ENCODE measurements at regions not wholly inside any gene's neighbourhood (a gene's known extent, or its start where the extent isn't known, plus 50 kb on each side); places are given as distances from the start of the nearest gene placed in this dataset.

DNA sequence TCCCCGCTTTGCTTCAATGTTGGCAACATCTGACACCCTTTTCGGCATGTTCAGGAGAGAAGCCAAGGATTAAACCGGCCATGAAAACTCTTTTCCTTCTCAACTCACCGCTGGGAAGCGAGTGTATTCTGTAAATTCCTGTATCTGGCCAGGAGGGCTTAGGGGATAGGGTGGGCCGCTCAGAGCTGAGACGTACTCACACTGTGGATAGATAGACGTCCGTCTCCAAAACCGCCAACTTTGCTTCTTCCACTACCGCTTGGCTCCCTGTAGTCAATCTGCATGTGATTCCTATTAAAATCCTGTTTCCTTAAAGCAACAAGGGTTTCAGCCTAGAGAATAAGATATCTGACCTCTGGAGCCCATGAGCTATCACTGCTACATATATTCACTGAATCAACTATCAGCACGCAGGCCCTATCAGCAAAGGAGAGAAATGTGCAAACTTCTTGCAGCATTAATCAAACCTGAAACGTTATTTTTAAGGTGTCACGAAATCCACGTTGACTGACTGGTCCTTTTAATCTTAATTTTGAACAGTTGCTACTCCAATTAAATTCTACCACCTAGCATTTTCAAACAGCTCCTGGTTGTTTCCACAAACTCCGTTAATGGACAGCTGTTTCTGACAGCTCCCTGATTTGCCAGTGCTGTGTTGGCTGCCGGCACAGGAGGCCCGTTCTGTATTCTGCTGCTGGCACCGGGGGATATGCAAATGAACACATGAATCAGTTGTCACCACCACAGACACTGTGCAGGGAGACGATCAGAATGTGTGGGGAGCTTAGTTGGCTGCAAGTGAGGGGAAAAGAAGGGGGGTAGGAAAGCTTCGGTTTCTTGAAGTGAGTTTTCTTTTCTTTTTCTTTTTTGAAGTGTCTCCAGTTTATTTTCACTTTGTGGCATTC lies 438.9 kb upstream of the ARRDC4 start:
- DNase-seq, result no peak

GRCh38 chr15:97522347-97522746 lies 438.2 kb upstream of the ARRDC4 start:
- DNase-seq, result no peak

DNA sequence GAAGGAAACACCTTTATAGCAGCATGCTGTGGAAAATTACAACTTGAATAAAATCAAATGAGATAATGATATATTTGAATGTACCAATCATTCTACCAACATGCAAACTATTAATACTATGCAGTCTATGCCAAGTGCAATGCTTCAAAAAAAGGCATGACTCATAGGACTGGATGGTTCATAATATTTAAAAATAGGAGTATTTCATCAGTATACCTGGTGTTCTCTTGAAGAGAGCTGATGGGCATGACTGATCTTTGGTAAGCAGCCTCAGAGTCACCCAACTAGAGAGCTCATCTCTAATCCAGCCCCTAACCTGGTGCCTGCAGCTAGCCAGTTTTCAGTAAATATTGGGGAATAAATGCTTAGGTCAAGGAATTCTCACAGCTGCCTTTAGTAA lies 434.7 kb upstream of the ARRDC4 start:
- DNase-seq, result no peak

DNA sequence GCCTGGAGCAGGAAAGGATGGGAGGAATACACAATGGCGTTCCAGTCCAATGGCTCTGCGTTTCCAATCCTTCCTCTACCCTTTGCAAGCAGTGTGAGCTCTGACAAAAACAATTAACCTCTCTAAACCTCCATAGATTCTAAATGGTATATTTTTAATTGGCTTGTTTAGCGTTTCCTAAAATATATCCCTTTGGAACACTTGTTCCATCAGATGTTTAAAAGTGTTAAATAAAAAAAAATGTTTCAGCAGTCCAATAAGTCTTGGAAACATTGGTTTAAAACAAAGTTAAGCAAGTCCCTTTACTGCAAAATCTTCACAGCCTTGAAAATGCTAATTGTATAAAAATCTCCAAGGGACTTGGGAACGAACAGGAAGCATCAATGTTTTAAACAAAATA lies 432.3 kb upstream of the ARRDC4 start:
- DNase-seq, result no peak

- DNase-seq, result no peak
These were observed 414.7 kb upstream of the ARRDC4 start for GRCh38 chr15:97545799-97546198.

DNA sequence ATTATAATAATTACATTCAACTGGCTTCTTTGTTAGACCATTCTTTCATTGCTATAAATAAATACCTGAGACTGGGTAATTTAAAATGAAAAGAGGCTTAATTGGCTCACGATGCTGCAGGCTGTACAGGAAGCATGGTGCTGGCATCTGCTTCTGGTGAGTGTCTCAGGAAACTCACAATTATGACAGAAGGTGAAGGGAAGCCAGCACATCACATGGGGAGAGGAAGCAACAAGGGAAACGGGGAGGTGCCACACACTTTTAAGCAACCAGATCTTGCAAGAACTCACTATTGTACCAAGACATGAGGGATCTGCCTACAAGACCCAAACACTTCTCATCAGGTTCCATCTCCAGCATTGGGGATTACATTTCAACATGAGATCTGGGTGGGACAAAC lies 413.1 kb upstream of the ARRDC4 start:
- no peak for DNase-seq

GRCh38 chr15:97561529-97561928 lies 399.0 kb upstream of the ARRDC4 start:
- no peak for DNase-seq

GRCh38 chr15:97563516-97563915 lies 397.0 kb upstream of the ARRDC4 start:
- DNase-seq, result no peak

GRCh38 chr15:97566961-97567360 lies 393.5 kb upstream of the ARRDC4 start:
- DNase-seq, result no peak

DNA sequence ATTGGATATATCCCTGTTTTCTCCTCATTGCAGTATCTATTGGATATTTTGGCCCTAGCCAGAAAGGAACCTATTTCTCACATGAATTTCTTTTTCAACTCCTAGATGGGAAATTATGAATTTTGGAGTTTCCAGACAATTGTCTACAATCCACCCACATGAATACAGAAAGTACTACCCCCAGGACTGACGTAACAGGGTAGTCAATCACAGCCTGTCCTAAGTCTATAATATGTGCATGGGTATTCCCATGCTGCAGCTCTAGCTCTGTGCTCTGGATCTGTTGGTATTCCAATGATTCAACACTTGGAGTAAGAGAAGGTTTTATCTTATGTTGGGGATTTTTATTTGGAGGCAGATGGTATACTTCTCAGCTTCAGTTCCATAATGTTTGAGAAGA lies 393.1 kb upstream of the ARRDC4 start:
- no peak for DNase-seq

DNA sequence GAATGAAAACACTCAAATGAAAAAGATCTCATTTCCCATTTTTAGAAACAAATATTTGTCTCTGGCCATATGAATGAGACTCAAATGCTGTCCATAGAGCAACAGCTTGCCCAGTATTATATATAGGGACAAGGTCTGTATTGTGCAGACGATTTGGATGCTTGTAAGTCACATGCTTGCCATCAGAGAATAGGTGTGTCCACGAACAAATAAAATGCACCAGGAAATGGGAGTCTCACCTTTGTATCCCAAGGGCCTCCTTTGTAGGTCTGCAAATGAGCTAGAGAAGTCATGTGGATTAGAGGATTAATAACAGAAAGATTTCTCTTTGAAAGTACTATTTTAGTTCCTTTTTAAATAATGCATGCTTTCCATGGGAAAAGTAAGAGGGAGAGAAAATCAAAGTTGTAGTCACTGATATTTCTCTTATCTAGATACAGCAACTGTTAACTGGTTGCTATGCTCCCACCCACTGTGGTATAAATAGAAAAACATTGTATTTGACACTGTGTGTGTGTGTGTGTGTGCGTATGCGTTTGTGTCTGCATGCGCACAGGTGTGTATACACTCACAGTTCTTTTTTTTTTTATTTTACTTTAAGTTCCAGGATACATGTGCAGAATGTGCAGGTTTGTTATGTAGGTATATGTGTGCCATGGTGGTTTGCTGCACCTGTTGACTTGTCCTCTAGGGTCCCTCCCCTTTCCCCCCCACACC lies 383.4 kb upstream of the ARRDC4 start:
- no peak for DNase-seq

- no peak for DNase-seq
These were observed 375.1 kb upstream of the ARRDC4 start for GRCh38 chr15:97585408-97585807.

- DNase-seq, result no peak
These were observed 367.7 kb upstream of the ARRDC4 start for GRCh38 chr15:97592778-97593177.

GRCh38 chr15:97597801-97598200 lies 362.7 kb upstream of the ARRDC4 start:
- DNase-seq, result no peak

- no peak for DNase-seq
These were observed 362.1 kb upstream of the ARRDC4 start for GRCh38 chr15:97598353-97598798.

- no peak for DNase-seq
These were observed 360.3 kb upstream of the ARRDC4 start for GRCh38 chr15:97600190-97600589.

- DNase-seq, result no peak
These were observed 355.8 kb upstream of the ARRDC4 start for GRCh38 chr15:97604677-97605076.

DNA sequence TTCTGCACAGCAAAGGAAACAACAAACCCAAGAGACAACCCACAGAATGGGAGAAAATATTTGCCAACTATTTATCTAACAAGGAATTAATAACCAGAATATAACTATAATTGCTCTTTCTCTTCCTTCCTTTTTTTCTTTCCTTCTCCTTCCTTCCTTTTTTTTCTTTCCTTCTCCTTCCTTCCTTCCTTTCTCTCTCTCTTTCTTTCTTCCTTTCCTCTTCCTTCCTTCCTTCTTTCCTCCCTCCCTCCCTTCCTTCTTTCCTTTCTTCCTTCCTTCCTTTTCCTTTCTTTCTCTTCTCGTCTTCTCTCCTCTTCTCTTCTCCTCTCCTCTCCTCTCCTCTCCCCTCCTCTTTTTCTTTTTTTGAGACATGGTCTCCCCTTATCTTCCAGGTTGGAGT lies 345.4 kb upstream of the ARRDC4 start:
- DNase-seq, result no peak

- DNase-seq, result no peak
These were observed 337.3 kb upstream of the ARRDC4 start for GRCh38 chr15:97623091-97623661.

GRCh38 chr15:97627634-97628033 lies 332.9 kb upstream of the ARRDC4 start:
- DNase-seq, result no peak

DNA sequence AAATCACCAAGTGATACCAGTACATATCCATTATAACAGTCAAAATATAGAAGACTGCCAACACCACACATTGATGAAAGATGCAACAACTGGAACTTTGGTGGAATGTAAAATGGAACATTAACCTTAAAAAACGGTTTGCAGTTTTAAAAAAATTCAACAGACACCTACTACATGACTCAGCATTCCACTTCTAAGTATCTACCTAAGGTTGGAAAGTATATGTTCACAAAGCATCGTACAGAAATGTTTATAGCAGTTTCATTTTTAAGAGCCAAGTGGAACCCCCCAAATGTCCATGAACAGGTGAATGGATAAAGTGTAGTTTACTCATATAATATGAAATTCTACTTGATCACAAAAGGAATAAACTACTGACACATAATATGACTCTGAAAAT lies 314.7 kb upstream of the ARRDC4 start:
- DNase-seq, result no peak

GRCh38 chr15:97648728-97649127 lies 311.8 kb upstream of the ARRDC4 start:
- DNase-seq, result no peak

- DNase-seq, result no peak
These were observed 308.5 kb upstream of the ARRDC4 start for GRCh38 chr15:97652041-97652440.

GRCh38 chr15:97652700-97653167 lies 307.8 kb upstream of the ARRDC4 start:
- no peak for DNase-seq

All from activated CD4-positive, alpha-beta T cell treated with anti-CD3 and anti-CD28 coated beads, Interleukin-2, amount 50 U/mL, for 48 hours (primary cell).